GM12878 (cell line): ENCODE measurements at regions not wholly inside any gene's neighbourhood (a gene's known extent, or its start where the extent isn't known, plus 50 kb on each side); places are given as distances from the start of the nearest gene placed in this dataset.

Source experiments
- ASH2L ChIP-seq: fragments of 300-600, 200-600 bp; sonication (generic); IDR thresholded peaks from 2 replicates; pipeline ENCODE4 v1.6.1; 2017; ENCODE audit warnings: low read depth, mild to moderate bottlenecking, borderline replicate concordance
- CTCF ChIP-seq, 3 experiments: IDR thresholded peaks in 2 of 3; conservative IDR thresholded peaks in 1 of 3; 2 replicates each; pipeline ENCODE4 v1.5.1; 2011; ENCODE audit warnings: low read depth in 3 of 3, low read length in 3 of 3, mild to moderate bottlenecking in 3 of 3, control low read depth in 2 of 3, moderate library complexity in 2 of 3, inconsistent platforms in 1 of 3, mixed read lengths in 1 of 3; ENCODE audit not compliant: control insufficient read depth in 2 of 3, insufficient read depth in 1 of 3; ENCODE audit errors: extremely low read depth in 1 of 3
- EZH2 ChIP-seq: IDR thresholded peaks from 2 replicates; pipeline ENCODE4 v1.6.1; 2012; ENCODE audit warnings: low read depth, mild to moderate bottlenecking, control low read depth, inconsistent platforms, low read length, borderline replicate concordance; ENCODE audit not compliant: control insufficient read depth
- SUPT20H ChIP-seq: IDR thresholded peaks from 2 replicates; pipeline ENCODE4 v1.6.1; 2011; ENCODE audit warnings: low read depth, mild to moderate bottlenecking, low read length, moderate library complexity, borderline replicate concordance; ENCODE audit not compliant: control insufficient read depth
- TCF12 ChIP-seq: IDR thresholded peaks from 2 replicates; pipeline ENCODE4 v1.6.1; 2011; ENCODE audit warnings: low read depth, mild to moderate bottlenecking, low read length
- ZNF274 ChIP-seq: IDR thresholded peaks from one replicate; pipeline ENCODE4 v1.8.0; 2011; ENCODE audit not compliant: insufficient read length, insufficient read depth
- TF ChIP-seq, protein P1 (sequence below): IDR thresholded peaks from 2 replicates; pipeline ENCODE4 v1.6.1; 2012; ENCODE audit warnings: low read depth, low read length, improper control_type of control experiment

DNA sequence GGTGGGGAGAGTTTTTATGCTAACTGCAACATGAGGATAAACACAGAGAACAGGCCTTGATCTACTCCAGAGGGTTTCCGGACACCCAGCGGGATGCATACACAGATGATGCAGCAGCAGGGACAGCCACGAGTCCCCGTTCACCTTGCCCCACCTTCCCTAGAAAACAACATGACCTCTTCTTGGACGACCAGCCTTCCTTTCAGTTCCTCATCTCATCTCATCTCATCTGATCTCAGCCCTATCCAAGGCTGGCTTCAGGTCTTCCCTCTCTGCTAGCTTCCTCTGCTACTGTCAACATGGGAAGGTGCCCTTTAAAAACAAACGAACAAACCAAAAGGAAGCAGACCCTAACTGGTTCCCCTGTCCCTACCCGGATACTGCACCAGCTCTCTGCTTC is 1356.2 kb downstream of the TBC1D22A start:
- no peak for TF ChIP-seq TCF12
- TF ChIP-seq SUPT20H = no peak
- TF ChIP-seq CTCF (IDR thresholded peaks at IDR 0.05 in 2 of 3, conservative IDR thresholded peaks at IDR 0.05 in 1 of 3; ENCODE audit: control insufficient read depth in 2 of 3, extremely low read depth in 1 of 3, insufficient read depth in 1 of 3, low read depth in 3 of 3, low read length in 3 of 3) = no peak
- TF ChIP-seq, protein P1, sequence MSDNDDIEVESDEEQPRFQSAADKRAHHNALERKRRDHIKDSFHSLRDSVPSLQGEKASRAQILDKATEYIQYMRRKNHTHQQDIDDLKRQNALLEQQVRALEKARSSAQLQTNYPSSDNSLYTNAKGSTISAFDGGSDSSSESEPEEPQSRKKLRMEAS = no peak
- TF ChIP-seq ASH2L = no peak
- TF ChIP-seq ZNF274 = no peak
- TF ChIP-seq EZH2 = no peak
